Fibroblast of the aortic adventitia (primary cell): ENCODE measurements at regions not wholly inside any gene's neighbourhood (a gene's known extent, or its start where the extent isn't known, plus 50 kb on each side); places are given as distances from the start of the nearest gene placed in this dataset.
A peak's percentile ranks its signal among the peaks of the same experiment; 100 is the strongest.

Source experiments
- DNase-seq: peaks from one replicate; pipeline ENCODE4 v3.0.0-alpha.2; 2010; ENCODE audit warnings: low read depth
- H3K4me3 ChIP-seq: 2 replicates; pipeline ENCODE4 v1.5.1; 2011; ENCODE audit warnings: low read depth, mild to moderate bottlenecking, control low read depth, low read length, moderate library complexity
- TF ChIP-seq, protein P1 (sequence below): IDR thresholded peaks from 2 replicates; pipeline ENCODE4 v1.5.1; 2011; ENCODE audit warnings: mild to moderate bottlenecking, low read length, control low read depth, inconsistent platforms; ENCODE audit not compliant: insufficient read depth

DNA sequence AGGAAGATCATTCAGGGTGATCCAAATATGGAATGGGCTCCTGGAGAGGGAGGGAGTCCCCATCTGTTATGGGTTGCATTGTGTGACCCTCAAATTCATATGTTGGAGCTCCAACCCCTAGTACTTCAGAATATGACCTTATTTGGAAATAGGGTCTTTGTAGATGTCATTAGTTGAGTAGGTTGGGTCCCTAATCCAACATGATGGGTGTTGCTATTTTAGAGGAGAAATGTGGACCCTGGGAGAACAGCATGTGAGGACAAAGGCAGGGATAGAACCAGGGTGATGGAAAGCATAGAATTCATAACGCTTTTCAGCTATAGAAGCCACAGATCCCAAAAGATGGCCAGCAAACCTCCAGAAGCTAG is 91.5 kb upstream of the SMNDC1 start:
- TF ChIP-seq, protein P1, sequence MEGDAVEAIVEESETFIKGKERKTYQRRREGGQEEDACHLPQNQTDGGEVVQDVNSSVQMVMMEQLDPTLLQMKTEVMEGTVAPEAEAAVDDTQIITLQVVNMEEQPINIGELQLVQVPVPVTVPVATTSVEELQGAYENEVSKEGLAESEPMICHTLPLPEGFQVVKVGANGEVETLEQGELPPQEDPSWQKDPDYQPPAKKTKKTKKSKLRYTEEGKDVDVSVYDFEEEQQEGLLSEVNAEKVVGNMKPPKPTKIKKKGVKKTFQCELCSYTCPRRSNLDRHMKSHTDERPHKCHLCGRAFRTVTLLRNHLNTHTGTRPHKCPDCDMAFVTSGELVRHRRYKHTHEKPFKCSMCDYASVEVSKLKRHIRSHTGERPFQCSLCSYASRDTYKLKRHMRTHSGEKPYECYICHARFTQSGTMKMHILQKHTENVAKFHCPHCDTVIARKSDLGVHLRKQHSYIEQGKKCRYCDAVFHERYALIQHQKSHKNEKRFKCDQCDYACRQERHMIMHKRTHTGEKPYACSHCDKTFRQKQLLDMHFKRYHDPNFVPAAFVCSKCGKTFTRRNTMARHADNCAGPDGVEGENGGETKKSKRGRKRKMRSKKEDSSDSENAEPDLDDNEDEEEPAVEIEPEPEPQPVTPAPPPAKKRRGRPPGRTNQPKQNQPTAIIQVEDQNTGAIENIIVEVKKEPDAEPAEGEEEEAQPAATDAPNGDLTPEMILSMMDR: no peak
- no peak for DNase-seq
- H3K4me3 ChIP-seq: no peak overlapping the region

DNA sequence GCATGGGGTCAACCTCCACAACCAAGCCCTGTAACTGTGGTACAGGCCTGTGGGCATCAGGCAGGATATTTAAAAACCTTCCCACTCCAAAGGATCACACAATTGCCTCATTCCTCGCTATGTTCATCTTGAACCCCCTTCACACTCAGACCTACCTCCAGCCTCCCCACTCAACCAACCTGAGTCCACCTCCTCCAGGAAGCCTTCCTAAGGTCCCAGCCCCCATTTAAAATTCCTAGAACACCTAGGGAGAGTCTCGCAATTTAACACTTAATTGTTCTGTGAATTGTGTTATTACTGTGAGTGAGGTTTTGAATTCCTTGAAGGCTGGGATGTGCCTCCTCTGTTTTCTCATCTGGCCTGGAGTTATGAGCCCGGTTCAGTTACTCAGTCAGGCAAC is 93.1 kb upstream of the SMNDC1 start:
- DNase-seq: no peak
- TF ChIP-seq, protein P1: no peak
- no peak overlapping the region for H3K4me3 ChIP-seq

DNA sequence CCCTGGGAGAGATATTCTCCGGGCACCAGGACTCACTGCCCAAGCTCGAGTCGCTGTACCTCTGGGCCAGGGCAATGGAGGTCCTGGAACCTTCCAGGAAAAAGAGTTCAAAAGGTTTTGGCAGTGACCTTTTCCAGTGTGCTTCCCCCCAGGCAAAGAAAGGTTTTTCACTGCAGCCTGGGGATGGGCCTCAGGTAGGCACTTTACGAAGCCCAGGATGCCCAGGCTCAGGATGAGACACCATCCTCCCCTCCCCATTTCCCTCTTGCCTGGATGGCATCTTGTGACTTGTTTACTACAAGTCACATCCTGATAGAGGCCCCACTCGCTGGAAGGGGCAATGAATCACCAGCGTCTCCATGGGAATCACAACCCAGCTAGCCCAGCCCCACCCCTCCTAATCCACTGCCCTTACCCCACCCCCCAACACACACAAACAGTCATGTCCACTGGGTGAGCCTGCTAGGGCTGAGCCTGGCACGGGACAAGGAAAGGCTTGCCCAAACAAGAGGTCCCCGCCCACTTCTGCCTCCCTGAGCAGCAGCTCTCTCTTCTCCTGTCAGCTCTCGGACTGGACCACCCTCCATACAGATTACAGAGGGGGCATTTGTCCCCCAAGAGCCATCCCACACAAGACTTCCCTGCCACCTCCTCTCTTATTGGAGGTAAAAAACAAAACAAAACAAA is 93.8 kb upstream of the SMNDC1 start:
- no peak overlapping the region for H3K4me3 ChIP-seq

DNA sequence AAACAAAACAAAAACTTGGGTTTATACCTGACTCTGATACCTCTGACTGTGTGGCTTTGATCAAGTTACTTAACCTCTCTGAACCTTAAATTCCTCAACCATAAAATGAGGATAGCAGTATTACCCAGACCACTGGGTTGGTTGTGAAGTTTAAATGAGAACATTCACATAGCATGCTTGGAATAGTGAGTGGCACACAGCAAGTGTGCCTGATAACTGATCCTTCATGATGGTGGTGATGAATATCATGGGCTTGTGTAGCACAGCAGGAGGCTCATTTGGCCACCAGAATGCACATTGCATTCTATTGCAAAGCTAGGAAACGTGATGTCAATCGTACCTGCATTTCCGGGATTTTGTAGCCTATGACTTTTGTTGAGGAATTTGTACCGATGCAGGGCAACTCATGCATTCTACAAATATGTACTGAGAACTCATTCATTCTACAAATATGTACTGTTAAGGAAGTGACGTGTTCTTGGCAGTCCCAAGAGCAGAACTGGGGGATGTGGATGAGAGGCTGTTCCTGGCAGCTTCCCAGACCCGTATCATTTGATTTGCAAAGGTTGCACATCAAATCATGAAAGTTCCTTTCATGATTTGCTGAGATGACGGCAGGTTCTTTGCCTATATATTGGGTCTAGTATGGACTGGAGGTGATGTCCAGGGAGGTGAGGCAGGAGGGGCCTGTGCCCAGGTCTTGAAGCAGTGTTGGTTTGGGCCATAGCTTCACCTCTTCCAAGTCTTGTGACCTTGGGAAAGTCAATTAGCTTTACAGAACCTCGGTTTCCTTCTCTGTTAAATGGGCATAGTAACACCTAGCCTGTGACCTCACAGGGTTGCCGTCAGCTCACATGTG is 94.6 kb upstream of the SMNDC1 start:
- TF ChIP-seq, protein P1: no peak
- H3K4me3 ChIP-seq: no peak overlapping the region
- DNase-seq: peak; percentile 98

More for the DNA sequence above, 93.8 kb upstream of the SMNDC1 start:
- peak; percentile 95 for DNase-seq
- TF ChIP-seq, protein P1: no peak

DNA sequence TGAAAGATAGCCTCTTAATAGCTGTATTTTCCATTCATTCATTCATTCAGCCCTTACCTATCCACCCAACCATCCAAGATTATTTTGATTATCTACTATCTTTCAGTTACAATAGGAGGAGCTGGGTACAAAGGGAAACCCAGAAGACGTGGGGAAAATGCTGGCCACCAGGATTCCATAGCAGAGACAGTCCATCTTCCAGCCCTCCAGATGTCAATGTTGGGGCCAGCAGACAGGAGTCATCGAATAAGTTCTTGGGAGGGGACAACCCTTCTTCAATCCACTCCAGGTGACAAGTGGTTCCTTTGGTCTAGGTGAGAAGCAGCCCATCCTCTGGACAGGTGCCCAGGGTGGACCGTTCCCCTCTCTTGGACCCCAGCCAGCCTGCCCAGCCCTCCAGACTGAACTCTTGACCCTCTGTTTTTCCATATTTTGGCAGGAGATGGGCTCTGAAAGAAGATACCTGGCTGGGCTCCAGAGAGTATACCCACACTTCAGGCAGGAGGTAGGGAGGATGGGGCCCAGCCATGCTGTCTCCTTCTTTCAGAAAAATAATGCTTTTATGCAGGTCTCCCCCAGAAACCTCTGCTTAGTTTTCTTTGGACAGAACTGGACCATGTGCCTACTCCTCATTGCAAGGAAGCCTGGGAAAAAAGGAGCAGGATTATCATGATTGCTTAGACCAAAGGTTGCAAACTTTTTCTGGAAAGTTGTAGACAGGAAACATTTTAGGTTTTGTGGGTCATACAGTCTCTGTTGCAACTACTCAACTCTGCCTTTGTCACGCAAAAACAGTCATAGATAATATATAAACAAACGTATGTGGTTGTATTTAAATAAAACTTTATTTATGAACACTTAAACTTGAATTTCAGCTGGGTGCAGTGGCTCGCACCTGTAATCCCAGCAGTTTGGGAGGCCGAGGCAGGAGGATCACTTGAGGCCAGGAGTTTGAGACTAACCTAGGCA is 95.5 kb upstream of the SMNDC1 start:
- no peak overlapping the region for H3K4me3 ChIP-seq
- TF ChIP-seq, protein P1: no peak
- DNase-seq: no peak

DNA sequence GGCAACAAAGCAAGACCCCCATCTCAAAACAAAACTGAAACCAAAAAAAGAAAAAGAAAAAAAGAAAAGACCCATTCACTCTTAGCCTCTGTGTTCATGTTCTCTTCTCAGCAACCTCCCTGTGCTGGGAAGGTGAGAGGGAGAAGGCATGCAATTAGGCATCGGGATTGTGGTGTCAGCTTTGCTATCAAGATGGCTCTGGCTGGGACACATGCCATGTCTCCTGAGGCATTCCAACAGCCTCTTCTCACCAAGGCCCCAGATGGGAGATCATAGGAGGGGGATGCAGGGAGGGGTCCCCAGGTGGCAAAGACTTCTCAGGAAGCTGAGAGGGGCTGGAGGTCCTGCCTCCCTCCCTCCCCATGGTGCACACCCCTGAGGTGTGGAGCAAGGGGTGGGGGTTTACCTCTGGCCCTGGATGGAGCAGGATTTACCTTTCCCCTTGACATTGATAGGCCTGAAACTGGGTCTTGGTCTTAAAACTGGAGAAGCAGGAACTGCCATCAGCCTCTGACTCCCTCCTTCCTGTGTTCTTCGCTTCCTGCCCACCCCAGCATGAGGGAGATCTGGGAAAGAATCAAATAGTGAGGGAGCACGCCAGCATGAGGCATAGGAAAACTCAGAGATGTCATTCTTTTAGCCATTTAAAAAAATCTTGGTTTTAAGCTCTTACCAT is 96.2 kb upstream of the DUSP5 start:
- TF ChIP-seq, protein P1: no peak
- no peak for DNase-seq
- no peak overlapping the region for H3K4me3 ChIP-seq
